ENCODE measurements at regions not wholly inside any gene's neighbourhood (a gene's known extent, or its start where the extent isn't known, plus 50 kb on each side); places are given as distances from the start of the nearest gene placed in this dataset.

GRCh38 chr9:16282216-16282615 lies 588.3 kb downstream of the BNC2 start:
- WGBS (ENCODE audit: insufficient coverage): 82% methylated on average over 2 of the region's 2 CpGs
- peaks cover 0 to 4% of the 10 kb centered on the region in 2 donors for H3K27me3 Mint-ChIP-seq (ENCODE audit: low read depth in 2 of 2)
- Histone ChIP-seq H3K27ac (ENCODE audit: low read length) (no peak overlapping the region), H3K4me1 (ENCODE audit: control insufficient read depth, insufficient read depth, low read length) (no peaks in the 10 kb centered on the region), H3K4me3 (ENCODE audit: low read length) (no peak overlapping the region), H3K9me3 (ENCODE audit: control insufficient read depth, insufficient read depth, low read length) (no peaks in the 10 kb centered on the region), H3K36me3 (ENCODE audit: control insufficient read depth, insufficient read depth, low read length) (no peaks in the 10 kb centered on the region), H3K27me3 (ENCODE audit: control insufficient read depth, insufficient read depth, low read length) (no peaks in the 10 kb centered on the region)
- no peak overlapping the region for H3K4me3 Mint-ChIP-seq
- no peak overlapping the region for H3K27ac Mint-ChIP-seq
- DNase-seq: no peak
- no peaks in the 10 kb centered on the region for H3K4me1 Mint-ChIP-seq
- intact Hi-C loops (cut with micrococcal nuclease): no loop called here
- no peaks in the 10 kb centered on the region for H3K36me3 Mint-ChIP-seq
- TF ChIP-seq CTCF (IDR thresholded peaks at IDR 0.05): no peak
- no peak for ATAC-seq
- H3K9me3 Mint-ChIP-seq: peaks cover 0 to 3% of the 10 kb centered on the region in 2 donors

GRCh38 chr9:16282718-16283117 lies 587.8 kb downstream of the BNC2 start:
- H3K27me3 Mint-ChIP-seq (ENCODE audit: low read depth in 2 of 2): peaks cover 0 to 4% of the 10 kb centered on the region in 2 donors
- H3K36me3 ChIP-seq (ENCODE audit: control insufficient read depth, insufficient read depth, low read length): no peaks in the 10 kb centered on the region
- TF ChIP-seq CTCF (IDR thresholded peaks at IDR 0.05): no peak
- H3K4me3 ChIP-seq (ENCODE audit: low read length): no peak overlapping the region
- WGBS (ENCODE audit: insufficient coverage): 79% methylated on average over 8 of the region's 9 CpGs
- H3K27me3 ChIP-seq (ENCODE audit: control insufficient read depth, insufficient read depth, low read length): no peaks in the 10 kb centered on the region
- intact Hi-C loops (cut with micrococcal nuclease): no loop called here
- no peaks in the 10 kb centered on the region for H3K4me1 Mint-ChIP-seq
- peaks cover 0 to 3% of the 10 kb centered on the region in 2 donors for H3K9me3 Mint-ChIP-seq
- H3K4me3 Mint-ChIP-seq: no peak overlapping the region
- no peak for DNase-seq
- no peak for ATAC-seq
- no peaks in the 10 kb centered on the region for H3K9me3 ChIP-seq (ENCODE audit: control insufficient read depth, insufficient read depth, low read length)
- no peak overlapping the region for H3K27ac Mint-ChIP-seq
- no peaks in the 10 kb centered on the region for H3K4me1 ChIP-seq (ENCODE audit: control insufficient read depth, insufficient read depth, low read length)
- no peaks in the 10 kb centered on the region for H3K36me3 Mint-ChIP-seq
- no peak overlapping the region for H3K27ac ChIP-seq (ENCODE audit: low read length)

- no peak for ATAC-seq
- peaks cover 4 to 11% of the 10 kb centered on the region in 2 donors for H3K27me3 Mint-ChIP-seq (ENCODE audit: low read depth in 2 of 2)
- no peak for DNase-seq
- H3K4me1 Mint-ChIP-seq: no peaks in the 10 kb centered on the region
- no peak overlapping the region for H3K4me3 Mint-ChIP-seq
- no peak overlapping the region for H3K27ac Mint-ChIP-seq
- Histone ChIP-seq H3K9me3 (ENCODE audit: control insufficient read depth, insufficient read depth, low read length) (no peaks in the 10 kb centered on the region), H3K27ac (ENCODE audit: low read length) (no peak overlapping the region), H3K36me3 (ENCODE audit: control insufficient read depth, insufficient read depth, low read length) (no peaks in the 10 kb centered on the region), H3K4me1 (ENCODE audit: control insufficient read depth, insufficient read depth, low read length) (no peaks in the 10 kb centered on the region), H3K27me3 (ENCODE audit: control insufficient read depth, insufficient read depth, low read length) (no peaks in the 10 kb centered on the region), H3K4me3 (ENCODE audit: low read length) (no peak overlapping the region)
- peaks cover 0 to 3% of the 10 kb centered on the region in 2 donors for H3K9me3 Mint-ChIP-seq
- H3K36me3 Mint-ChIP-seq: no peaks in the 10 kb centered on the region
- WGBS (ENCODE audit: insufficient coverage): 96% methylated on average over 7 of the region's 7 CpGs
- TF ChIP-seq CTCF (IDR thresholded peaks at IDR 0.05): no peak
- intact Hi-C loops (cut with micrococcal nuclease): no loop called here
Observed at GRCh38 chr9:16286160-16286559, 584.3 kb downstream of the BNC2 start.

GRCh38 chr9:16289639-16290038 lies 580.8 kb downstream of the BNC2 start:
- ATAC-seq (peak in 1 of 3 donors; percentile 32), DNase-seq (no peak)
- Histone ChIP-seq H3K36me3 (ENCODE audit: control insufficient read depth, insufficient read depth, low read length) (no peaks in the 10 kb centered on the region), H3K4me3 (ENCODE audit: low read length) (no peak overlapping the region), H3K27ac (ENCODE audit: low read length) (no peak overlapping the region), H3K4me1 (ENCODE audit: control insufficient read depth, insufficient read depth, low read length) (no peaks in the 10 kb centered on the region), H3K27me3 (ENCODE audit: control insufficient read depth, insufficient read depth, low read length) (no peaks in the 10 kb centered on the region), H3K9me3 (ENCODE audit: control insufficient read depth, insufficient read depth, low read length) (no peaks in the 10 kb centered on the region)
- TF ChIP-seq CTCF (IDR thresholded peaks at IDR 0.05): no peak
- no peaks in the 10 kb centered on the region for H3K36me3 Mint-ChIP-seq
- H3K27ac Mint-ChIP-seq: no peak overlapping the region
- 59% methylated on average over 3 of the region's 3 CpGs for WGBS (ENCODE audit: insufficient coverage)
- H3K9me3 Mint-ChIP-seq: peaks cover 0 to 3% of the 10 kb centered on the region in 2 donors
- H3K4me3 Mint-ChIP-seq: no peak overlapping the region
- peaks cover 8 to 24% of the 10 kb centered on the region in 2 donors for H3K27me3 Mint-ChIP-seq (ENCODE audit: low read depth in 2 of 2)
- no peaks in the 10 kb centered on the region for H3K4me1 Mint-ChIP-seq
- intact Hi-C loops (cut with micrococcal nuclease): no loop called here
